Esophagus muscularis mucosa (tissue), 4 donors: ENCODE measurements at regions not wholly inside any gene's neighbourhood (a gene's known extent, or its start where the extent isn't known, plus 50 kb on each side); places are given as distances from the start of the nearest gene placed in this dataset.

Source experiments
- EP300 ChIP-seq: sonication (generic); formaldehyde crosslinking; IDR thresholded peaks from one replicate; pipeline ENCODE4 v1.6.1; 2017; ENCODE audit warnings: antibody characterized with exemption
- POLR2A ChIP-seq: fragments of 450-650 bp; IDR thresholded peaks from one replicate; pipeline ENCODE4 v1.6.1; 2017; ENCODE audit warnings: antibody characterized with exemption, moderate library complexity, mild to moderate bottlenecking, low read depth
- TF ChIP-seq, protein P1 (sequence below), 3 experiments: fragments of 200-600 bp in 2 of 3; fragments of 450-650 bp in 1 of 3; sonication (generic) in 2 of 3; IDR thresholded peaks; one replicate each; pipeline ENCODE4 v1.5.1; 2017 to 2019; ENCODE audit warnings: antibody characterized with exemption in 3 of 3, mild to moderate bottlenecking in 2 of 3, moderate library complexity in 1 of 3

GRCh38 chr13:69547780-69548179, 559.8 kb upstream of the ATXN8OS start:
- TF ChIP-seq, protein P1, sequence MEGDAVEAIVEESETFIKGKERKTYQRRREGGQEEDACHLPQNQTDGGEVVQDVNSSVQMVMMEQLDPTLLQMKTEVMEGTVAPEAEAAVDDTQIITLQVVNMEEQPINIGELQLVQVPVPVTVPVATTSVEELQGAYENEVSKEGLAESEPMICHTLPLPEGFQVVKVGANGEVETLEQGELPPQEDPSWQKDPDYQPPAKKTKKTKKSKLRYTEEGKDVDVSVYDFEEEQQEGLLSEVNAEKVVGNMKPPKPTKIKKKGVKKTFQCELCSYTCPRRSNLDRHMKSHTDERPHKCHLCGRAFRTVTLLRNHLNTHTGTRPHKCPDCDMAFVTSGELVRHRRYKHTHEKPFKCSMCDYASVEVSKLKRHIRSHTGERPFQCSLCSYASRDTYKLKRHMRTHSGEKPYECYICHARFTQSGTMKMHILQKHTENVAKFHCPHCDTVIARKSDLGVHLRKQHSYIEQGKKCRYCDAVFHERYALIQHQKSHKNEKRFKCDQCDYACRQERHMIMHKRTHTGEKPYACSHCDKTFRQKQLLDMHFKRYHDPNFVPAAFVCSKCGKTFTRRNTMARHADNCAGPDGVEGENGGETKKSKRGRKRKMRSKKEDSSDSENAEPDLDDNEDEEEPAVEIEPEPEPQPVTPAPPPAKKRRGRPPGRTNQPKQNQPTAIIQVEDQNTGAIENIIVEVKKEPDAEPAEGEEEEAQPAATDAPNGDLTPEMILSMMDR (IDR thresholded peaks at IDR 0.05): no peak
- no peak for TF ChIP-seq POLR2A
- TF ChIP-seq EP300: no peak
